Cerebellar cortex (tissue), 1 donor: ENCODE measurements at regions not wholly inside any gene's neighbourhood (a gene's known extent, or its start where the extent isn't known, plus 50 kb on each side); places are given as distances from the start of the nearest gene placed in this dataset.

Source experiments
- DNase-seq: peaks from one replicate; pipeline ENCODE4 v3.0.0-alpha.2; 2015; ENCODE audit warnings: low spot score

- no peak for DNase-seq
Observed at GRCh38 chr18:75491361-75491760, 63.9 kb upstream of the SMIM21 start.

- no peak for DNase-seq
Observed at GRCh38 chr18:75489493-75490190, 62.1 kb upstream of the SMIM21 start.

- no peak for DNase-seq
Observed at GRCh38 chr18:75483662-75484061, 56.2 kb upstream of the SMIM21 start.

DNA sequence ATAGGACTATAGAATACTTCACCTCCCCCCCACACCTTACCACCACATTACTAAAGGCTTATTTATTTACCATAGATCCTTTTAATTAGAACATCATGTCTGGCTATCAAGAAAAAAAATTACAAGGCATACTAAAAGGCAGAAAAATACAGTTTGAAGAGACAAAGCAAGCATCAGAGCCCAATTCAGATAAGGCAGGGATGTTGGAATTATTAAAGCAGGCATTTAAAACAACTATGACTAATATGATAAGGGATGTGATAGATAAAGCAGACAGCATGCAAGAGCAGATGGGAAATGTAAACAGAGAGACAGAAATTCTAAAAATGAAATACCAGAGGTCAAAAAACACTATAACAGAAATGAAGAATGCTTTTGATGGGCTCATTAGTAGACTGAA, 55.4 kb upstream of the SMIM21 start:
- no peak for DNase-seq

GRCh38 chr18:75480487-75480886, 53.0 kb upstream of the SMIM21 start:
- DNase-seq, result no peak

DNA sequence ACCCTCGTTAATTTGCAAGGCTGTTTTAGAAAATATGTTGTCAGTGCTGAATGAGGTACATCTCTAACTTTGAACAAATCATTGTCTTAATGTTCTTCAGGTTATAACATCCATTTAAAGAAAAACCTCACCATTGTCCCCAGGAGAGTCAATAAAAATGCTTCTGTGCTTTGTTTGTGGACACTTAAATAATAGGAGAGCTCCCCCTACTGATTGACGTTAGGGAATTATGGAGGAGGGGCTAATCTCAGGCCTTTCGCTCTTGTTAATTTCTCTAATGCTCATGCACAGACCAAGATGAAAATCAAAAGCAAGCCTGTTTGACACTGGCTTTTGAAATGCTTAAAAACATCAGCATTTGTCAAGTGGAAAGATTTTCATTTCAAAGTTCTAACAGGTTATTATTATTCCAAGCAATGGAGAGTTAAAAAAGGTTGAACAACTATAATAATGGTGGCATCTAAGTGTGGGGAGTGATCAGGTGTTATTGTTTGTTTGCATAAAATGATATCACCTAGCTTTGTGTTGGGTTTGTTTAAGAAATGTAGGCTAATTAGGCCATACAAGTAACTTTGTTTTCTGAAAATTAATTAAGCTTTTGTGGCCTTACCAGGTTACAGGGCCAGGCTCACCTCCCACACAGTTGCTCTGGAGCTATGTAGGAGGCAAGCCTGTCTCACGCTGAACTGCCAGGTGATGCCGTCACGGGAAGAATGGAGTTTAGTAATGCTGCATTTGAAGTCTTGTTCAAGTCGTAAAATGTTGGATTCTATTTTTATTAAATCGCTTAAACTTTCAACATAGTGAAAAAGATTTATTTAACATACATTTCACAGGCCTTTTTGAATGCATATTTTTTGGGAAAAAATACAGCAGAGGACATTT, 51.7 kb upstream of the SMIM21 start:
- peak; percentile 52 for DNase-seq

DNA sequence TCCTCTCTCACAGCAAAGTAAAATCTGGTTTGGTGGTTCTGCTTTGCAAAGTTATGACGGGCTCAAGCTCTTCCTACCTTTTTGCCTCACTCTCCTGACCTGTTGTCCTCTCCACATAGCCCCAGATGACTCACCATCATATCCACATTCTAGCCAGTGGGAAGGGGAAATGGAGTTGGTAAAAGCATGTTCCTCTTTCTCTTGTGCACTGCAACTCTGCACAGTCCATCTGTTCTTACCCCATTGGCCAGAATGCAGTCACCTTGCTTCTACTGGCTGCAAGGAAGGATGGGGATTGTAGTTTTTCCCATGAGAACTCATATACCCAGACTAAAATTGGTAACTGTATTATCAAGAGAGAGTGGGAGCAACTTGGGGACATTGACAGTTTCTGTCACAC, 50.4 kb upstream of the SMIM21 start:
- DNase-seq, result no peak
